GM10266 (cell line): ENCODE measurements at regions not wholly inside any gene's neighbourhood (a gene's known extent, or its start where the extent isn't known, plus 50 kb on each side); places are given as distances from the start of the nearest gene placed in this dataset.

ENCODE experiments used
- DNase-seq: peaks from one replicate; pipeline ENCODE4 v3.0.0; 2012; ENCODE audit errors: extremely low spot score
- TF ChIP-seq, protein P1 (sequence below): IDR thresholded peaks from 2 replicates; pipeline ENCODE4 v1.5.1; 2012; ENCODE audit warnings: mild to moderate bottlenecking, low read depth; ENCODE audit not compliant: control insufficient read depth, insufficient read depth; ENCODE audit errors: missing control alignments

DNA sequence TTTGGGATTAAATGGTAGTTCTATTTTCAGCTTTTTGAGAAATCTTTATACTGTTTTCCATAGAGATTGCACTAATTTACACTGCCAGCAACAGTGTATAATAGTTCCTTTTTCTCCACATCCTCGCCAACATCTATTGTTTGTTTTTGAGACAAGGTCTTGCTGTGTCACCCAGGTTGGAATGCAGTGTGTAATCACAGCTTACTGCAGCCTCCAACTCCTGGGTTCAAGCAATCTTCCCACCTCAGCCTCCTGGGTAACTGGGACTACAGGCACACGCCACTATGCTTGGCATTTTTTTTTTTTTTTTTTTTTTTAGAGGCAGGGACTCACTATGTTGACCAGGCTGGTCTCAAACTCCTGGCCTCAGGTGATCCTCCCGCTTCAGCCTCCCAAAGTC is 164.5 kb upstream of the CXADR start:
- DNase-seq, result no peak
- TF ChIP-seq, protein P1, sequence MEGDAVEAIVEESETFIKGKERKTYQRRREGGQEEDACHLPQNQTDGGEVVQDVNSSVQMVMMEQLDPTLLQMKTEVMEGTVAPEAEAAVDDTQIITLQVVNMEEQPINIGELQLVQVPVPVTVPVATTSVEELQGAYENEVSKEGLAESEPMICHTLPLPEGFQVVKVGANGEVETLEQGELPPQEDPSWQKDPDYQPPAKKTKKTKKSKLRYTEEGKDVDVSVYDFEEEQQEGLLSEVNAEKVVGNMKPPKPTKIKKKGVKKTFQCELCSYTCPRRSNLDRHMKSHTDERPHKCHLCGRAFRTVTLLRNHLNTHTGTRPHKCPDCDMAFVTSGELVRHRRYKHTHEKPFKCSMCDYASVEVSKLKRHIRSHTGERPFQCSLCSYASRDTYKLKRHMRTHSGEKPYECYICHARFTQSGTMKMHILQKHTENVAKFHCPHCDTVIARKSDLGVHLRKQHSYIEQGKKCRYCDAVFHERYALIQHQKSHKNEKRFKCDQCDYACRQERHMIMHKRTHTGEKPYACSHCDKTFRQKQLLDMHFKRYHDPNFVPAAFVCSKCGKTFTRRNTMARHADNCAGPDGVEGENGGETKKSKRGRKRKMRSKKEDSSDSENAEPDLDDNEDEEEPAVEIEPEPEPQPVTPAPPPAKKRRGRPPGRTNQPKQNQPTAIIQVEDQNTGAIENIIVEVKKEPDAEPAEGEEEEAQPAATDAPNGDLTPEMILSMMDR, result no peak

DNA sequence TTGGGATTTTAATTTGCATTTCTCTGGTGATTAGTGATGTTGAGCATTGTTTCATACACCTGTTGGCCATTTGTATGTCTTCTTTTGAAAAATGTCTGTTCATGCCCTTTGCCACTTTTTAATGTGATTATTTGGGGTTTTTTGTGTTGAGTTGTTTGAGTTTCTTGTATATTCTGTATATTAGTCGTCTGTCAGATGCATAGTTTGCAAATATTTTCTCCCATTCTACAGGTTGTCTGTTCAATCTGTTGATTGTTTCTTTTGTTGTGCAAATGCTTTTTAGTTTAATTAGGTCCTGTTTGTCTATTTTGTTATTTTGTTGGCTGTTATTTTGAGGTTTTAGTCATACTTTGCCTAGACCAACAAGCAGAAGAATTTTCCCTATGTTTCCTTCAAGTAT is 164.0 kb upstream of the CXADR start:
- TF ChIP-seq, protein P1, result no peak
- no peak for DNase-seq

DNA sequence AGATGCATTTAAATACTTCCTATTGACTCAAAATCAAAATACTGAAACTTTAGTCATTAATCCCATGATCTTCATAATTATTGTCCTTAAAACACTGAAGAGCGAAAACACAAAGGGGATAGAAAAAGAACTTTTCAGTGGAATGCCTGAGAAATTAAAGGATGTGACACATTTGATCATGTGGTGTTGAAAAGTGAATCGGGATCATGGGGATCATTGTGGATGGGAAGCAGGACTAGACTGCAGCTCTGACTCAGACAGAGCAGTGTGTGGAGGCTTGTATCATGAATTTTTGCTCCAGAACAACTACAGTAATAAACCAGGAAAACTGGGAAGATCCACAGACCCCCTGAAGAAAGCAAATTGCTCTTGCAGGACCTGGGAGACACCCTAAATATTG is 161.1 kb upstream of the CXADR start:
- TF ChIP-seq, protein P1, result no peak
- DNase-seq, result no peak

DNA sequence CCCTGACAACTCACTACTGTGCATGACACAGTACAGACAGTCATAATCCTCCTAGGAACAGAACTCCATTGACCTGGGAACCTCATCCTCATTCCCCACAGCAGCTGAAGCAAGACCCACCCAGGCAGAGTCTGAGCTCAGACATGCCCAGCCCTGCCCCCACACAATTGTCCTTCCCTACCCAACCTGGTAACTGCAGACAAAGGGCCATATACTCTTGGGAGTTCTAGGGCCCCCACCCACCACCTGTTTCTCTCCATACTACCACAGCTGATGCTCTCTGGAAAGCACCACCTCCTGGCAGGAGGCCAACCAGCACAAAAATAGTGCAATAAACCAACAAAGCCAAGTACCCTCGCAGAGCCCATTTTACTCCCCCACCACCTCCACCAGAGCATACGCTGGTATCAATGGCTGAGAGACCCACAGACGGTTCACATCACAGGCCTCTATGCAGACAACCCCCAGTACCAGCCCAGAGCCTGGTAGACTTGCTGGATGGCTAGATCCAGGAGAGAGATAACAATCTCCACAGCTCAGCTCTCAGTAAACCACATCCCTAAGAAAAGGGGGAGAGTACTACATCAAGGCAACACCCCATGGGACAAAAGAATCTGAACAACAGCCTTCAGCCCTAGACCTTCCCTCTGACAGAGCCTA is 159.7 kb upstream of the CXADR start:
- no peak for DNase-seq
- TF ChIP-seq, protein P1, result no peak

DNA sequence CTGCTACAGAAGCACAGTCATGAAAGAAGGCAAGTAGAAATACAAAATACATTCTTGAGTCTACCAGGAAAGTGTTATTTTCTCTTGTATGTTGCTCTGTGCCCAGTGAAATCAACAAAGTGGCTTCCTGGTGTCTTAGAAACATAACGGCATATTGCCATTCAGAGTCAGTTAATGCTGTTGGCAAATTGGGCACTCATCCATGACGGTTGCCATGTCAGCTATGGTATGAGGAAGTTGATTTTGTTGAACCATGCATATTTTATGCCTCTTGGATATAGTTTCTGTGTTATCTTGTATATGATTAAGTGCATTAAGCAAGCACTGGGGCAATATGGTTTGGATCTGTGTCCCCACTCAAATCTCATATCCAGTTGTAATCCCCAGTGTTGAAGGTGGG is 153.1 kb upstream of the CXADR start:
- TF ChIP-seq, protein P1, result no peak
- DNase-seq, result no peak

DNA sequence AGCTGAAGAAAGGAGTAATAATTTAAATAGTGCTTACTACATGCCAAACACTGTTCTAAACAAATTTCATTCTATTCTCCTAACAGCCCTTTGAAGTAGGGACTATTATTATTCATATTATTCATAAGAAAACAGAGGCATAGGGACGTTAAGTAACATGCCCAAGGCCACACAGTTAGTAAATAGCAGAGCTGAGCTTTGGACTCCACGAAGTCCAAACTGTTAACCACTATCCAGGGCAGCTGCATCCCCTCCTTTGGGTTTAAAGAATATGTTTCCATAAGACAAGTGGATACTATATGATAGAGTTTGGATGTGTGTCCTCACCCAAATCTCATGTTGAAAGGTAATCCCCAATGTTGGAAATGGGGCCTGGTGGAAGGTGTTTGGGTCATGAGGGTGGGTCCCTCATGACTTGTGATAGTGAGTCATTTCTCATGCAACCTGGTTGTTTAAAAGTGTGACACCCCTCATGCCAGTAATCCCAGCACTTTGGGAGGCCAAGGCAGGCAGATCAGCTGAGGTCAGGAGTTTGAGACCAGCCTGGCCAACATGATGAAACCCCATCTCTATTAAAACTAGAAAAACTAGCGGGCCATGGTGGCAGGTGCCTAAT is 144.0 kb upstream of the CXADR start:
- TF ChIP-seq, protein P1, result no peak
- no peak for DNase-seq

DNA sequence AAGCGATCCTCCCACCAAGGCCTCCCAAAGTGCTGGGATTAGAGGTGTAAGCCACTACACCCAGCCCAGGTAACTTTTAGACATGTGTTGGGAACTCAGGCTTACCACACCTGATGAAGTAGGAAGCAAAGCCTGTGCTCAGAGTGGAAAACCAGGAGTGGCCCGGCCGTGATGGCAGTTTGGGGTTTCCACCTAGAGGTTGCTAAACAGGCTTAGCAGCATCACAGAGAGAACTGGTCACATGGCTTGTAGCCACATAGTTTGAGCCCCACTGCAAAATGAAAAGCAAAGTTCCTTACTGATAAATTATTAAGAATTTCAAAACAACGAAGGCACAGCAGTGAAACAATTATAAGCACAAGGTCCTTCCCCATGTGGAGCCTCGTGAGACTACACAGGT is 142.6 kb upstream of the CXADR start:
- TF ChIP-seq, protein P1, result no peak
- no peak for DNase-seq
